HG03520 (cell line): ENCODE measurements at regions not wholly inside any gene's neighbourhood (a gene's known extent, or its start where the extent isn't known, plus 50 kb on each side); places are given as distances from the start of the nearest gene placed in this dataset.
"Not testable (repeated sequence)": the region's sequence is repeated elsewhere in the genome, so short reads cannot be mapped to it uniquely, and the experiment has no call there.

Experiments used
- ATAC-seq: cut with Tn5 transposase; IDR thresholded peaks from one replicate; pipeline ENCODE4 v1.9.1; 2021; ENCODE audit warnings: mild to moderate bottlenecking, moderate library complexity; ENCODE audit not compliant: unreplicated experiment

DNA sequence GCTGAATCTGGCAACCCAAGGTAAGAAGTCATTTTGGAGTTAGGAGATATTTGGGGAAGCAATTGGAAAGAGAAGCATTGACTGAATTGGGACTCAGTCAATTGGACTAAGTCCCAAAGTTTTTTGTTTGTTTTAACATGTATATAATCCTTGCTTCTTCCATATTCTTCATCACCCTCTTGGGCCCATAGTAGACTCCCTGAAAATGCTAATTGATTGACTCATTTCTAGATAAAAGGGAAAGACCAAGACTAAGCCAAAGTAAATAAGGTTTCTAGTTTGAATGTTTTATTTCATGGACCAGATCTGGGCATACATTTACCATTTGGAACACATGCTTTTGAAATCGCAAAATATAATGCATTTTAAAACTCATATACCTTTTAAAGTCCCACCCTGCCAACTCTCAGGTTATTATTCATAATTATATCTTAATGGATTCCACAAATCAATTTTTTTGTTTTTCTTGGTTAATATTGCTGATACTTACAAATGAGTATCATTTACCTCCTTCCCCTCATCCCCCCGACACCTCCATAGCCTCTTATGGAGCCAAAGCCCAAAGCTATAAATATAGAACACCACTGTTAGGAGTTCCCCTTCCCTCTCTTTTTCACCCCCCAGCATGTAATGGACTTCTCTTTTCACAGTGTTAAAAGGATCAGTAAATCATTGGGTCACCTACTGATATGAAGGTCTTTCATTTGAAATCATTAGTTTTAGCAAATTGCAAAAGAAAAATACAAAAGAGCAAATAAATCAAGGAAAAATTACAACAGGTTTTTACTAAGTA is 674.0 kb upstream of the SOX9 start:
- no peak for ATAC-seq

GRCh38 chr17:71447644-71448043 is 673.2 kb upstream of the SOX9 start:
- ATAC-seq = no peak

GRCh38 chr17:71450657-71451056 is 670.2 kb upstream of the SOX9 start:
- ATAC-seq = not testable (repeated sequence)

DNA sequence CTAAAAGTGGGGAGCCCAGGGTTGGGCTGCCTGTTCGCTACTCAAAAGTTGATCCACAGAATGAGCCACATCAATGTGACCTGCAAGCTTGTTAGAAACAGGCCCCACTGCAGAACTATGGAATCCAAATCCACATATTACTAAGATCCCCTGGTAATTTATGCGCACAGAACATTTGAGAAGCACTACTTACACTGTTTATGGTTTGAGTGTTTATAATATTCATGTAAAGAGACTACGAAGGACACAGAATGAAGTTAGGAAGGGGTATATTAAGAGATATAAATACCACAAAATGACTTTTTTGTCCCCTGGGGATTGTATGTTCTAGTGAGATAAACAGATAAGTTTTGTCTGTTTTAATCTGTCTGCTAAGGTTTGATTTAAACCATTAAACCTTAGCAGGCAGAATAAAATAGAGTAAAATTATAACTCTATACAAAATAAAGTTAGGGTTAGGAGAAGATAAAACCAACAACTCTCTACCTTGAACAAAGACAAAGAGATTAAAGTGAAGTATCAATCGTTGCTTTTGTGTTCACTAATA is 666.9 kb upstream of the SOX9 start:
- no peak for ATAC-seq

- no peak for ATAC-seq
Measured at GRCh38 chr17:71455219-71455618, 665.6 kb upstream of the SOX9 start.

DNA sequence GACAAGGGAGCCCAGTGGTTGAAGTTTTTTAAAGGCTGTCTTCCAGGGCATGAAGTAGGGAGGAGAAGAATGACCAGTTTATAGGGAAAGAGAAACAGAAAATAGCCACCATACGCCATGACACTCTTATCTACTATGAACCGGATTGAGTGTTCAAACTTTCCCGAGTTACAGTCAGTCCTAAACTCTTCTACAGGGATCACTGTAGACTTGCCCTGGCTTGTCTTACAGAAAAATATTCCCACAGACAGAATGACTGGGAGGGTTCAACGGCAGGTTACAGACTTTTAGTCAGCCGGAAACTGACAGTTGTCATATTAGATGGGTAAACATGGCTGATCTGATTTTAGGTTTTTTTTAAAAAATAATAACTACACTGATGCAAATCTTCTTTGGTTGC is 662.5 kb upstream of the SOX9 start:
- no peak for ATAC-seq

- ATAC-seq = no peak
Measured at GRCh38 chr17:71460943-71461342, 659.9 kb upstream of the SOX9 start.

DNA sequence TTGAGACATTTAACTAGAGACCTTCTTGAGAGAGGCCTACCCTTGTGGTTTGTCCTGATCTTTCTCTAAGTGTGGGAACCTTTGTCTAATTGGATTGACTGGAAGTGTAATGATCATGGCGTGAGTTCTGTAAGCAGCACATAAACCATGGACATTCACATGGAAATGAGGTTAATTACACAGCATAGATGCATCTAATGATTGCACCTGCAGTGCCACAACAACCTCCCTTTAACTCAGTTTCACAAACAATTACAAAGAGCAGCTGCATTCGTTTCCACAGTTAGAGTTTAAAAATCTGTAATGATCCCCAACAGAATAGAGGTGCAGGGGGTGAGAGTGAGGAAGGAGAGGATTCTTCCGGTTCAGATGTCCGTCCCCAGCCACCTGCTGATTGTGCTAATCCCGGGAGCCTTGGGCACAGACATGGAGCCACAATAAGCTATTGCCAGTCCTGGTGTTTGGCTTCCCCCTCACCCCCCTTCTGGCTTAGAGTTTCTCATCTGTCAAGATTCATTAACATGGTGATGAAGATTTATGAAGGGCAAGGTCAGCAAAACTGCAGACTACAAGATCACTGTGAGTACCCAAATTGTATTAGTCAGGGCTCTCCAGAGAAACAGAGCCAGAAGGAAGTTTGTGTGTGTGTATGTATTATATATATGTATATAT is 659.2 kb upstream of the SOX9 start:
- no peak for ATAC-seq

GRCh38 chr17:71464241-71464640 is 656.6 kb upstream of the SOX9 start:
- no peak for ATAC-seq

DNA sequence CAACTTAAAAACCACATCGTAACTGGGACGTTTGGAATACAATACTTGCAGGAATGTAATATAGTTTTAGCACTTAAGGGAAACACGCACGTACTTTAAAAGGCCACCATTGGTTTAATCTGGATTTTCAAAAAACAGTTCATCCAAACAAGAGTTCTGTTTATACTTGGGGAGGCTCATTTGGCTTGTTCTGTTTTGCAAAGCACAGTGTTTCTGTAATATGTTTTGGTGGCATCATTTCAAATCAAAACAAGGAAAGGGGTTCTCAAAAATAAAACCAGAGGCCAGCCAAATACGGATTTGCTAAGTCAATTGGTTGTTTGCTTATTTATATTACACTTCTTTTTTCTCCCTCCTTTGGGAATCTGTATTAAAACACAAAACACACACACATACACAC is 656.1 kb upstream of the SOX9 start:
- ATAC-seq = no peak

DNA sequence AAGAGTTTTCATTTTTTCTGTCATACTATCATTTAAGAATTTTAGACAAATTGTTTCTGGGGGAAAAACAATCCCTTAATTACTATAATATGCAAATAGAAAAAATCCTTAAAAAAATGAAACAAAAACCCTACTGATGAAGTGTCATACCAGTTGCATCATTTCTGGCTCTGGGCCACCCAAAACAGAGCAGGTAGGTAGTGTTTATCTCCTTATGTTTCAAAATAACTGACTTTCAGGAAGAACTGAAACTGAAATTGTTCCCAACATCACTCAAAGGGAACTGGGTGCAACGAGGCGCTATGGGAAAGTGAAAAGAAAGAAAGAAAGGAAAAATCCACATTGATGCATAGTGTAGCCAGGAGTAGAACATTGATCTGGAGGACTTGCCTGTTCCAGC is 653.1 kb upstream of the SOX9 start:
- ATAC-seq = no peak

DNA sequence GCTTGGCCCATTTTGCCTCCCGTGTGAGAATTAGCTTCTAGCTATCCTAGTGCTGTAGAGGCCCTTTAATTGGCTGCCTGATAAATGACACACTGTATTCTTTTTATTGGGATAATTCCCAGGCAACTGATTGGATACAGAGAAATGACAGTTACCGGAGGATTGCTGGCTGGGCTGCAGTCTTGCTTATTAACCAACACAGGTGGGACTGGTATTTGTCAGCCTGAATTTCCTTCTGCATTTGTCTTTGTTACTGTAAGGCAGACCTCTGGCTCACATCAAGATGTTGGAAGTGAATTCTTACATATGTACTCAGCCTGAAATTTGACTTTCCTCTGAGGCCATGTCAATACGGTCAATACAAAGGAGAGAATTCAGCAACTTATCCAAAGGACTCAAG is 650.8 kb upstream of the SOX9 start:
- ATAC-seq = no peak

- no peak for ATAC-seq
Measured at GRCh38 chr17:71472809-71473789, 647.7 kb upstream of the SOX9 start.

DNA sequence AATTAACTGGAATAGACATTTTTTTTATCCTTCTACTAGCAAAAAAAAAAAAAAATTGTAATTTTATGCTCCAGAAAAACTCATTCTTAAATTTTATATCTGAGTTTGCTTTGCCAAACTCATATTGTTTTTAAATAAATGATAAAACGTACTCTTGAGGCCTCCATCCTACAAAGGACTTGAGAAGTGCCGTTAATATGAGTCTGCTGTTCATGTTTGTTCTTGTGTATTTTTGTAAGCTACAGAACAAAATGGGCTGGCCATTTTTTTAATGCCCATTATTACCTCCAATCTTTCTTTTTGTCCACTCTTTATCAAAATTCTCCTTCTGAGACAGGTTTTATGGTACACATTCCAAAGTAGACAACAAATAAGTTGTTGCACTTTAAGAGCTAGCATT is 643.5 kb upstream of the SOX9 start:
- no peak for ATAC-seq

DNA sequence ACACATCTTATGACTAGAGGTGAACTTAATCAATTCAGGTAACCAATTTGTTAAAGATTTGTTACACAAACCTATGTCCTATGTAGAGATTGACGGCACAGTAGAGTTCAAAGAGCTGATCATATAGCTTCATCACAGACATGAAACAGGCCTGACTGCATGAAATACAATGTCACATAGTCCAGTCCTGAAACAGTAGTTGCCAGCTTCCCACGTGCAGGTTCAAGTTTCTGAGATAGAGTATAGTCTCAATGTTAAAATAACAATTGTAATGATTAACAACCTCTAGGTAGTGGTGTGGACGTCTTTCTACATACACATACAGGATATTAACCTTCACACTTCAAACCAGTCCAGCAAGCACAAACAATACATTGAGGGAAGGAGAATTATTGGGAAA is 640.7 kb upstream of the SOX9 start:
- ATAC-seq = no peak

DNA sequence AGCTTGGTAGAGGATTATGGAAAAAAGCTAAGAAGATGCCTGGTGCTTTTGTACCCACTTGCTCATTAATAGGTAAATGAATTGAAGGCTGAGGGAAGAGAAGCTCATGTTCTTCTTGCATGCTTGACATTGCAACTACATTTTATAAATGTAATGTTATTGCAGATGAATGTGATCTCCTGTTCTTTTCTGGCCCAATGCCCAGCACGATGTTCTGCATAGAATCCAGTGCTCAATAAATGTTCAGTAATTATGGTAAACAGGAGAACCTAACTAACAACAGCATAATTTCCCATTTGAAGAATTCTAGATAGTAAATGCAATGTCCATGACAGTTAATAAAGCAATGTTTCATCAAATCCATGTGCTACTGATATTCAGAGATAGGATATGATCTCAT is 638.2 kb upstream of the SOX9 start:
- ATAC-seq = no peak

DNA sequence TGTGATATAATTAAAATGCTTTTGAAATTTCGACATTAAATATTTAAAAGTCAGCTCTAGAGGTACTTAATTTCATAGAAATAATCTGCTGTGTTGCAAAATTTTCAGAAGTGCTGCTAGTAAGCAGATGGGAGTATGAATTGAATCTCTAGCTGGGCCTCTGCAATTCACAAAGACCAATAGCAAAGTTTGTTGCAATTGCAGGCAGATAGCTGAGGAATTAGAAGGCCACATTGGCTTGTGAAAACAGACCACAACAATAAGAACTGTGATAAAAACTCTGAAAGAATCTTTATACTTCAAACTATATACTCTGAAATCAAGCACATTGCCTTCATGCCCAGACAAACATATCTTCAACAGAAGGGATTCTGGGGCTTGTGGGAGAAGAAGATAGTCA is 636.3 kb upstream of the SOX9 start:
- no peak for ATAC-seq

GRCh38 chr17:71485426-71485825 is 635.4 kb upstream of the SOX9 start:
- no peak for ATAC-seq

DNA sequence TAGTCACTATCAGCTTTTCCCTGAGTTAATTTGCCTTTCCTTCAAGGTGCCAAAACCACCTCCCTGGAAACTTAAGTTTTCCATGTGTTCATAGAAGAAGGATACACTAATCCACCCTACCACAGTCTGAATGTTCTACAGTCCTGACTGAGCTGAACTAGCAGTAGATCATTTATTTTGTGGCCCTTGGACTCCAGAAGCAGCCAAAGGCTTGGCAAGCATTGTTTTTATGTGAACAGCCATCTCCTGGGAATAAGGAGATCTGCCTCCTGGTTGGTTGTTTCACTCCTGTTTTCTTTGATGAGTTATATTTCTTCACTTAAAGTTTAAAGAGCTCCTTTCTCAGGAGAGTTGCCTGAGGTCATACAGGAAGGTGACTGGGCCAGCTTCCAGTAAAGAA is 634.6 kb upstream of the SOX9 start:
- no peak for ATAC-seq

- ATAC-seq = no peak
Measured at GRCh38 chr17:71488851-71489250, 632.0 kb upstream of the SOX9 start.
